ENCODE measurements at regions not wholly inside any gene's neighbourhood (a gene's known extent, or its start where the extent isn't known, plus 50 kb on each side); places are given as distances from the start of the nearest gene placed in this dataset.

- ATAC-seq (ENCODE audit: low FRiP score) (no peak), DNase-seq (ENCODE audit: low spot score) (no peak)
- no peak for TF ChIP-seq CTCF (IDR thresholded peaks at IDR 0.05)
Observed at GRCh38 chr2:15735484-15736326, 144.0 kb downstream of the DDX1 start.

- ATAC-seq (ENCODE audit: low FRiP score) (no peak), DNase-seq (ENCODE audit: low spot score) (no peak)
- no peak for TF ChIP-seq CTCF (IDR thresholded peaks at IDR 0.05)
Observed at GRCh38 chr2:15736396-15737180, 144.9 kb downstream of the DDX1 start.

- TF ChIP-seq CTCF (IDR thresholded peaks at IDR 0.05) = no peak
- DNase-seq (ENCODE audit: low spot score) (no peak), ATAC-seq (ENCODE audit: low FRiP score) (no peak)
Observed at GRCh38 chr2:15737314-15738224, 145.9 kb downstream of the DDX1 start.

GRCh38 chr2:15738225-15738546, 146.5 kb downstream of the DDX1 start:
- TF ChIP-seq CTCF (IDR thresholded peaks at IDR 0.05) = no peak

GRCh38 chr2:15738943-15739342, 147.3 kb downstream of the DDX1 start:
- ATAC-seq (ENCODE audit: low FRiP score) (no peak), DNase-seq (ENCODE audit: low spot score) (no peak)
- no peak for TF ChIP-seq CTCF (IDR thresholded peaks at IDR 0.05)

More at GRCh38 chr2:15738225-15738546, 146.5 kb downstream of the DDX1 start:
- no peak for DNase-seq (ENCODE audit: low spot score)
- ATAC-seq (ENCODE audit: low FRiP score) = no peak

GRCh38 chr2:15744820-15745219, 153.2 kb downstream of the DDX1 start:
- ATAC-seq (ENCODE audit: low FRiP score) = no peak
- TF ChIP-seq CTCF (IDR thresholded peaks at IDR 0.05) = no peak
- no peak for DNase-seq (ENCODE audit: low spot score)
